GM21619 (cell line): ENCODE measurements at regions not wholly inside any gene's neighbourhood (a gene's known extent, or its start where the extent isn't known, plus 50 kb on each side); places are given as distances from the start of the nearest gene placed in this dataset.

ENCODE experiments used
- ATAC-seq: cut with Tn5 transposase; IDR thresholded peaks from one replicate; pipeline ENCODE4 v1.9.1; 2021; ENCODE audit not compliant: unreplicated experiment

GRCh38 chr3:44047796-44048195 lies 193.9 kb upstream of the TOPAZ1 start:
- no peak for ATAC-seq

- ATAC-seq: no peak
Measured at GRCh38 chr3:44048196-44048924, 193.3 kb upstream of the TOPAZ1 start.

- ATAC-seq: no peak
Measured at GRCh38 chr3:44048949-44049348, 192.7 kb upstream of the TOPAZ1 start.

GRCh38 chr3:44050101-44050500 lies 191.6 kb upstream of the TOPAZ1 start:
- ATAC-seq: no peak

GRCh38 chr3:44050867-44051266 lies 190.8 kb upstream of the TOPAZ1 start:
- ATAC-seq: no peak

- no peak for ATAC-seq
Measured at GRCh38 chr3:44055951-44056350, 185.7 kb upstream of the TOPAZ1 start.

- ATAC-seq: no peak
Measured at GRCh38 chr3:44056446-44057240, 185.0 kb upstream of the TOPAZ1 start.

- ATAC-seq: peak; percentile 91
Measured at GRCh38 chr3:44058022-44058867, 183.4 kb upstream of the TOPAZ1 start.

GRCh38 chr3:44058868-44059203 lies 182.8 kb upstream of the TOPAZ1 start:
- ATAC-seq: no peak

GRCh38 chr3:44060164-44060563 lies 181.5 kb upstream of the TOPAZ1 start:
- no peak for ATAC-seq

- ATAC-seq: no peak
Measured at GRCh38 chr3:44061268-44061667, 180.4 kb upstream of the TOPAZ1 start.

- no peak for ATAC-seq
Measured at GRCh38 chr3:44061961-44062360, 179.7 kb upstream of the TOPAZ1 start.

- no peak for ATAC-seq
Measured at GRCh38 chr3:44065311-44066094, 176.2 kb upstream of the TOPAZ1 start.

GRCh38 chr3:44066806-44067205 lies 174.9 kb upstream of the TOPAZ1 start:
- no peak for ATAC-seq

- no peak for ATAC-seq
Measured at GRCh38 chr3:44067431-44067830, 174.3 kb upstream of the TOPAZ1 start.

- no peak for ATAC-seq
Measured at GRCh38 chr3:44068753-44069152, 172.9 kb upstream of the TOPAZ1 start.

- no peak for ATAC-seq
Measured at GRCh38 chr3:44069276-44069675, 172.4 kb upstream of the TOPAZ1 start.

- no peak for ATAC-seq
Measured at GRCh38 chr3:44070841-44071546, 170.7 kb upstream of the TOPAZ1 start.

- ATAC-seq: no peak
Measured at GRCh38 chr3:44072601-44073540, 168.8 kb upstream of the TOPAZ1 start.
